Stimulated activated CD4-positive, alpha-beta T cell treated with anti-CD3 and anti-CD28 coated beads, Interleukin-4, amount 100 ng/mL, for 48 hours (primary cell): ENCODE measurements at regions not wholly inside any gene's neighbourhood (a gene's known extent, or its start where the extent isn't known, plus 50 kb on each side); places are given as distances from the start of the nearest gene placed in this dataset.

Experiments
- DNase-seq, 2 donors: peaks; one replicate each; pipeline ENCODE4 v3.0.0-alpha.2; 2020; ENCODE audit warnings: low read depth in 2 of 2

- no peak for DNase-seq
Observed at GRCh38 chr14:83196236-83196635, 1662.6 kb upstream of the SEL1L start.

DNA sequence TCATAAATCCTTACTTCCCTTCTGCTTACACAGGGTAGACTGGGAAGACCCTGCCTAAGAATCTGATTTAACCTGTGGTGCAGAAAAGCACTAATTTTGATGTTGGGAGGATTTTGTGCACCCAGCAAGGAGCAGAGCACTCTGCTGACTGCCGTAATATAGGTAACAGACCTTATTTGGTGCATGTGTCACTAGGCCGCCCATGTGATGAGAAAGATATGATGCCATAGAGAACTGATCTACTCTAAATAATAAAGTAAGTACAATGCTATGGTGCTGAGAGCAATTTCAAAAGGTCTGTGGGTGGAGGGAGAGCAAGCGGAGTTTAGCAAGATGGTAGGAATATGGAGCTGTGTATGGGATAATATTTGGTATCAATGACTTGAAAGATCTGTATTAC is 1663.6 kb upstream of the SEL1L start:
- DNase-seq, result no peak

- DNase-seq, result no peak
Observed at GRCh38 chr14:83207550-83207949, 1673.9 kb upstream of the SEL1L start.

DNA sequence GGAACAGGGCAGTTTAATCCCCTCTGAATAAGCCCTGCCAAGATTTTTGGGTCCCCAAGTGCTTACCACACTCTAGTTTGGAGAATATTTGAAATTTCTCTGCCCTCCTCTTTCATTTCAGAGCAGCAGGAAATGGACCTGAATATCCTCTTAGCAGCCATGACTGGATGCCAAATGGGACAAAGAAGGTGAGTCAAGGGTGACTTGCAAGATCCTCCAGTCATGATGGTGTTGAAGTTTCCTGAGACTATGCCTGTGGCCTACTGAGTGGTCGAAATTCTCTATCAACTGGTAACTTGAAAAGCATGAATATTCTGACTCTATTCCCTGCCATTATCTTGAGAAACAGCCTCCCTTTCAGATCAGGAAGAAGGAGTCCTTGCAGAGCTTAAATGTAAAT is 1674.7 kb upstream of the SEL1L start:
- no peak for DNase-seq

- DNase-seq, result no peak
Observed at GRCh38 chr14:83217492-83217891, 1683.8 kb upstream of the SEL1L start.

GRCh38 chr14:83247924-83248639 is 1714.4 kb upstream of the SEL1L start:
- no peak for DNase-seq

DNA sequence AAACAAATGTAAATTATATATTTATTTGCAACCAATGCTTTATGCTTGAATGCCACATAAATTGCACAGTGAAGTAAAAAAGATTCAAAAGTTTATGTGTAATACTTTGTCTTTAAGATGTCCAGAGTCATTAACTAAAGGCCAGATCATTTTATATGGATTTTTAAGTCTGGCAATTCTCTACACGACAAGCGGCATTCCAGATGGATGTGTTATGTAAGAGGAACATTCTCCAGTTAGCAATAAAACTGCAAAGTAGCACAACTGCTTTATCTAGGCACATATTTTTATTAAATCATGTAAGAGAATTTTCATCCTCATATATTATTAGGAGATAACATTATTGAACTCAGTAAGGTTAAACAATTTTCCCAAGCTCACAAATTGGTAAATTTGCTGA is 1717.7 kb upstream of the SEL1L start:
- no peak for DNase-seq

- DNase-seq, result no peak
Observed at GRCh38 chr14:83253870-83254269, 1720.2 kb upstream of the SEL1L start.

DNA sequence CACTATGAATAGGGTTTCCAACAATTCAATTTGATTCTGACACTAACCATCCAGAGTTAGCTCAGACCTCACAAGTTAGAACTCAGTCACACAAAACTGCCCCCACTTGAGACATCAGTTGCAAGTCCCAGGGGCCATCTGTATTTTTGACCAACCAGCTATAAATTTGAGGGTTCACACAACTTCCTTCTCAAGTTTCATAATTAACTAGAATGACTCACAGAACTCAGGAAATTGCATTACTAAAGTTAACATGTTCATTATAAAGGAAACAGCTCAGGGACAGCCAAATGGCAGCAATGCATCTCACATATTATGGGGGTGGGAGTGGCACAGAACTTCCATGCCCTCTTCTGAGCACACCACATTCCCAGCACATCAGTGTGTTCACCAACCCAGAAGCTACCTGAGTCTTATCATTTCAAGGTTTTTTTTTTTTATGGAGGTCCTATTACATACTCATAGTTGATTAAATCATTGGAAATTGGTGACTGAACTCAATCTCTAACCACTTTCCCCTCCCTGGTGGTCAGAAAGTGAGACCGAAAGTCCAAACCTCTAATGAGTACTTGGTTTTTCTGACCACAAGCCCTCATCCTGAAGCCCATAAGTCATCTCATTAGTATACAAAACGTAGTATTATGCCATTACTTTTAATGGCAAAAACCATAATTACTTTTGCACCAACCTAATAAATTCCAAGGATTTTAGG is 1721.5 kb upstream of the SEL1L start:
- no peak for DNase-seq

GRCh38 chr14:83255727-83256090 is 1722.1 kb upstream of the SEL1L start:
- no peak for DNase-seq

GRCh38 chr14:83257466-83258439 is 1724.1 kb upstream of the SEL1L start:
- no peak for DNase-seq

DNA sequence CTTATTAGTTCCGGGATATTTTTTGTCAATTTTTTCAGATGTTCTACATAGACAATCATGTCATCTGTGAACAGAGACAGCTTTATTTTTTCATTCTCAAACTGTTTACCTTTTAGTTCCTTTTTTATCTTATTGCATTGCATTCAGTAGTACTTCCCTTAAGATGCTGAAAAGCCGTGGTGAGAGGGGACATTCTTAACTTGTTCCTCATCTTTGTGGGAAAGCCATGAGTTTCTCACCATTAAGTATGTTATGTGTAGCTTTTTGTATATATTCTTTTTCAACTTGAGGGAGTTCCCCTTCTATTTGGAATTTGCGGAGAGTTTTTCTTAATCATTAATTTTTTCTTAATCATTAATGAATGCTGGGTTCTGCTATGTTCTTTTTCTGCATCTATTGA is 1727.1 kb upstream of the SEL1L start:
- DNase-seq, result no peak

DNA sequence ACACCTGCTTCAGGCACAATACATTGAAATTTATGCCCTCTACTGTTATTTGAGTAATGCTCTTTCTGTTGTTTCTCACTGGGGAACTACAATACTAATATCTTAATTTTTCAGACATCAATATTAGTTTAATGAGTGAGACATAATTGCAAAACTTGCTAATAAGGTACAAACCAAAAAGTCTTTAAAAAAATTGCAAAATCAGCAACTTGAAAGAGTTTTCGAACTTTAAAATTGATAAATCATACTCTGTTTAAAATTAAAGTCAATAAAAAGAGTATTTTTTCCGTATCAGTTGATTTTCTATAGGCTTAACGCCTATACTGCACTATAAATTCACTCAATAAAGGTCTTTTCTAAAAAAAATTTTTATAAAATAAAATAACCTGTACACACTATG is 1735.9 kb upstream of the SEL1L start:
- DNase-seq, result no peak

DNA sequence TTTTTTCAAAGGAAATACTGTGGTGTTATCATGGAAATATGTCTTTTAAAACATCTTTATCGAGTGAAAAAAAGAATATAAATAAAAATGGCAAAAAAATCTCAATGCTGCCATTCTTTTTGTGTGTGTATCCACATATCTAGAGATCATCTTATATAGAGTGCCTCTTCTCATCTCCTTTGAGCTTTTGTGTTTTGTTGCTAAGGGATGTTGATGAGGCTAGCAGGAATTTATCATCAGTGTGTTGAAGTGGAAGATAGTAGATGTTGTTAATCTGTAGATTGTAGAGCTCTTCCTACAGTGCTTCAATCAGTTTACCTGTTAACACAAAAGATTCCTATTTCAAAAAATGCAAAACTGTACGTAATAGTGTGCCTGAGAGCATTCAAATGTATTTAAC is 1738.0 kb upstream of the SEL1L start:
- no peak for DNase-seq

- DNase-seq, result no peak
Observed at GRCh38 chr14:83280719-83281118, 1747.1 kb upstream of the SEL1L start.

- DNase-seq, result no peak
Observed at GRCh38 chr14:83282706-83283105, 1749.1 kb upstream of the SEL1L start.

- DNase-seq, result no peak
Observed at GRCh38 chr14:83287300-83287699, 1753.6 kb upstream of the SEL1L start.

- no peak for DNase-seq
Observed at GRCh38 chr14:83289390-83289789, 1755.7 kb upstream of the SEL1L start.

DNA sequence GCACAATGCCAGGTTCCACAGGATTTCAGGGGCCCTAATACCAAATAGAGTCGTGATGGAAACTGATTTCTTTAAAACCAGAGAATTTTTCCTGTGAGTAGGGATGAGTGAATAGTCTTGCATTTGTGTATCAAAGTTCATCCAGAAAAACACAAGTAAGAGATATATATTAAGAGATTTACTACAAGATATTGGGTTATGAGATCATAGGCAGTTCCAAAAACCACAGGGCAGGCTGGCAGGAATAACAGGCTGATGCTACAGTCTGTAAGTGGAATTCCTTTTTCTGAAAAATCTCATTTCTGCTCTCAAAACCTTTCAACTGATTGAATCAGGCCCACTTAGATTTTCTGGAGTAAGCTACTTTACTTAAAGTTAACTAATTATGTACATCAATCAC is 1756.2 kb upstream of the SEL1L start:
- no peak for DNase-seq

- no peak for DNase-seq
Observed at GRCh38 chr14:83290447-83290846, 1756.8 kb upstream of the SEL1L start.

GRCh38 chr14:83291714-83292113 is 1758.1 kb upstream of the SEL1L start:
- DNase-seq, result no peak

DNA sequence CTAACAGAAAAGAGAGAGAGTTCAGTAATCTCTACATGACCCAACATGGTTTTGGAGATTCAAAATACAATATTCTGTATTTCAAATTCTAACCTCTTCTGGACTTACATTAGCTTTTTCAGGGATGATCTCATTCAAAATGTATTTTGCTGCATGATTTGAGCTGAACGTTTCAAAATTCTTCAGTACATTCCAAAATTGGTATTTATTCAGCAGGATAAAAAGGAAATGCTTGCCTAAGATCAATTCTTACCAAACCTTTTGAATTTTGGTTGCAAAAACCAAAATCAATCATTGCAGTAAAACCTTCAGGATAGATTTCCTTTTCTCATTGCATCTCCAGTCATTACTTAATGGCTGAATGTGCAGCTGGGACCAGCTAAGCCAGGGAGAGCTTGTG is 1761.3 kb upstream of the SEL1L start:
- no peak for DNase-seq

GRCh38 chr14:83297361-83297760 is 1763.7 kb upstream of the SEL1L start:
- no peak for DNase-seq
